K562 (cell line): ENCODE measurements at regions not wholly inside any gene's neighbourhood (a gene's known extent, or its start where the extent isn't known, plus 50 kb on each side); places are given as distances from the start of the nearest gene placed in this dataset.

ENCODE experiments used
- ATAC-seq: fragments of 200-7000 bp; cut with Tn5 transposase; 3 replicates; pipeline ENCODE4 v1.9.1; 2020; ENCODE audit warnings: moderate library complexity
- BruUV-seq: library from RNA; stranded (reverse); fragments of 400-500 nt; replicated peaks from 2 replicates; lab custom pipeline; 2021; lab: Mats Ljungman, UMichigan
- CTCF ChIA-PET: fragments of 300-600 bp; formaldehyde crosslinking; extraction: SDS; loops from one replicate; lab custom pipeline; 2021; ENCODE audit warnings: low intra/inter-chr PET ratio; lab: Yijun Ruan, JAX
- POLR2A ChIA-PET: fragments of 300-600, 350-650 bp; sonication (Branson Sonifier 250); formaldehyde crosslinking; extraction: SDS; loops from one replicate; lab custom pipeline; 2021; ENCODE audit warnings: antibody characterized with exemption, inconsistent platforms; lab: Yijun Ruan, JAX
- DNase-seq, 4 experiments: peaks; one replicate each; pipeline versions ENCODE4 v3.0.0 to v3.0.0-alpha.2; 2011 to 2018; ENCODE audit warnings: low spot score in 3 of 4, mixed read lengths in 3 of 4; ENCODE audit errors: extremely low read depth in 1 of 4
- FAIRE-seq: peaks from 2 replicates; lab custom pipeline; 2011; peaks lifted over from hg19 to GRCh38; lab: Jason Lieb, UNC
- H2AFZ ChIP-seq: 2 replicates; pipeline ENCODE4 v1.6.0; 2011; ENCODE audit warnings: low read depth, low read length, control low read depth, inconsistent platforms
- H3K27ac ChIP-seq: fragments of 200-600 bp; 3 replicates; pipeline ENCODE4 v1.8.0; 2011; ENCODE audit warnings: low read depth, mild to moderate bottlenecking, control low read depth, inconsistent platforms, low read length, moderate library complexity, mixed read lengths; ENCODE audit errors: extremely low read depth
- H3K27me3 ChIP-seq, 2 experiments: fragments of 300-600 bp in 1 of 2; 2 replicates in 1 of 2; 3 replicates in 1 of 2; pipeline versions ENCODE4 v1.6.0 to v1.8.0; 2011; ENCODE audit warnings: inconsistent platforms in 2 of 2, low read length in 2 of 2, mild to moderate bottlenecking in 1 of 2, mixed read lengths in 1 of 2, moderate library complexity in 1 of 2; ENCODE audit not compliant: control insufficient read depth in 2 of 2, insufficient read depth in 2 of 2
- H3K36me3 ChIP-seq: fragments of 300-600 bp; 3 replicates; pipeline ENCODE4 v1.8.0; 2011; ENCODE audit warnings: mild to moderate bottlenecking, low read length, inconsistent platforms; ENCODE audit not compliant: control insufficient read depth, insufficient read depth
- H3K4me1 ChIP-seq, 2 experiments: fragments of 200-600 bp in 1 of 2; replicated peaks in 1 of 2; 2 replicates in 1 of 2; 3 replicates in 1 of 2; pipeline versions ENCODE4 v1.5.1 to v1.8.0; 2011; ENCODE audit warnings: inconsistent platforms in 2 of 2, low read length in 2 of 2, mild to moderate bottlenecking in 1 of 2, mixed read lengths in 1 of 2, moderate library complexity in 1 of 2; ENCODE audit not compliant: control insufficient read depth in 2 of 2, insufficient read depth in 2 of 2
- H3K4me2 ChIP-seq: 2 replicates; pipeline ENCODE4 v1.6.1; 2011; ENCODE audit warnings: low read length, control low read depth, inconsistent platforms, mixed read lengths; ENCODE audit not compliant: insufficient read depth
- H3K4me3 ChIP-seq: fragments of 200-600 bp; sonication (generic), shearing (Covaris generic); 2 replicates; pipeline ENCODE4 v1.5.1; 2016; ENCODE audit warnings: control low read depth, inconsistent platforms
- H3K79me2 ChIP-seq: fragments of 200-600 bp; 3 replicates; pipeline ENCODE4 v1.8.0; 2011; ENCODE audit warnings: low read length, inconsistent platforms; ENCODE audit not compliant: control insufficient read depth, insufficient read depth
- H3K9ac ChIP-seq, 2 experiments: 2 replicates each; pipeline versions ENCODE4 v1.6.0 to v1.6.1; 2011; ENCODE audit warnings: low read depth in 2 of 2, low read length in 2 of 2, control low read depth in 1 of 2, inconsistent platforms in 1 of 2, mild to moderate bottlenecking in 1 of 2, mixed read lengths in 1 of 2; ENCODE audit not compliant: insufficient read depth in 1 of 2
- H3K9me1 ChIP-seq: one replicate; pipeline ENCODE4 v1.6.0; 2011; ENCODE audit warnings: inconsistent platforms, mild to moderate bottlenecking, low read length, moderate library complexity; ENCODE audit not compliant: control insufficient read depth, insufficient read depth
- H3K9me3 ChIP-seq: replicated peaks from 2 replicates; pipeline ENCODE4 v1.5.1; 2011; ENCODE audit warnings: low read depth, low read length, inconsistent platforms; ENCODE audit not compliant: control insufficient read depth, insufficient read depth
- H4K20me1 ChIP-seq: replicated peaks from 2 replicates; pipeline ENCODE4 v1.6.1; 2011; ENCODE audit warnings: low read length, inconsistent platforms, mixed read lengths; ENCODE audit not compliant: control insufficient read depth, insufficient read depth
- MCM5 ChIP-seq: fragments of 450-650 bp; IDR thresholded peaks from 2 replicates; pipeline ENCODE4 v1.6.1; 2016; ENCODE audit warnings: low read depth
- PRDM10 ChIP-seq: fragments of 450-650 bp; IDR thresholded peaks from 2 replicates; pipeline ENCODE4 v1.6.1; 2018; ENCODE audit not compliant: partially characterized antibody
- TCF7 ChIP-seq: sonication (generic); IDR thresholded peaks from 2 replicates; pipeline ENCODE4 v1.6.1; 2016; ENCODE audit warnings: antibody characterized with exemption, borderline replicate concordance
- ZBTB43 ChIP-seq: sonication (generic); formaldehyde crosslinking; IDR thresholded peaks from 2 replicates; pipeline ENCODE4 v1.8.0; 2023; ENCODE audit warnings: mild to moderate bottlenecking, missing genetic modification reagents
- ZNF143 ChIP-seq: sonication (generic); formaldehyde crosslinking; IDR thresholded peaks from 2 replicates; pipeline ENCODE4 v1.9.0; 2022; ENCODE audit warnings: mild to moderate bottlenecking, missing genetic modification reagents
- ZNF717 ChIP-seq: fragments of 250-450 bp; sonication (Bioruptor Pico); IDR thresholded peaks from 2 replicates; pipeline ENCODE4 v1.5.0; 2021
- ZNF780A ChIP-seq: fragments of 250-450 bp; sonication (Bioruptor Pico); IDR thresholded peaks from 2 replicates; pipeline ENCODE4 v1.5.0; 2021; ENCODE audit warnings: mild to moderate bottlenecking
- WGBS: fragments of 100-300 bp; shearing (Covaris generic); methylation state at CpG from one replicate; pipeline ENCODE4 v1.1.6; 2016; ENCODE audit warnings: low coverage, mixed read lengths; ENCODE audit not compliant: insufficient coverage; ENCODE audit errors: missing lambda C conversion rate; 5-methylcytosine and 5-hydroxymethylcytosine counted together
- in situ Hi-C: fragments of 300-500 bp; cut with MboI; formaldehyde crosslinking; loops from 4 replicates; pipeline ENCODE4 v1.15.0; 2018; ENCODE audit warnings: inconsistent platforms, mixed read lengths
- intact Hi-C: fragments of 100-400 bp; cut with micrococcal nuclease; formaldehyde crosslinking; loops from 2 replicates; pipeline ENCODE4 v1.14.2; 2022

- intact Hi-C loops: no loop called here
- H4K20me1 ChIP-seq: no peaks in the 10 kb centered on the region
- DNase-seq (no peak), ATAC-seq (no peak), FAIRE-seq (no peak)
- H3K9me1 ChIP-seq: no peaks in the 10 kb centered on the region
- H3K79me2 ChIP-seq: no peaks in the 10 kb centered on the region
- no peaks in the 10 kb centered on the region for H3K36me3 ChIP-seq
- ChIA-PET POLR2A (no interaction called here), CTCF (no interaction called here)
- H3K4me2 ChIP-seq: no peak overlapping the region
- TF ChIP-seq ZBTB43 (no peak), TCF7 (no peak), MCM5 (no peak), ZNF780A (no peak), PRDM10 (no peak), ZNF717 (CRISPR knock-in tag) (no peak), ZNF143 (CRISPR knock-in tag) (no peak)
- no peak overlapping the region for H3K9ac ChIP-seq
- in situ Hi-C loops: no loop called here
- 0% methylated on average over 3 of the region's 3 CpGs for WGBS
- H3K4me1 ChIP-seq: no peaks in the 10 kb centered on the region
- no peak overlapping the region for H3K27ac ChIP-seq
- H2AFZ ChIP-seq: no peak overlapping the region
- H3K9me3 ChIP-seq: no peaks in the 10 kb centered on the region
- H3K27me3 ChIP-seq: no peaks in the 10 kb centered on the region
- no TSS peak for BruUV-seq
- no peak overlapping the region for H3K4me3 ChIP-seq
Observed at GRCh38 chr4:134756421-134756820, 554.8 kb upstream of the PABPC4L start.
